ENCODE measurements at regions not wholly inside any gene's neighbourhood (a gene's known extent, or its start where the extent isn't known, plus 50 kb on each side); places are given as distances from the start of the nearest gene placed in this dataset.

GRCh38 chr22:49391436-49391835, 436.2 kb downstream of the BRD1 start:
- TF ChIP-seq CTCF (IDR thresholded peaks at IDR 0.05 in 8 of 11, conservative IDR thresholded peaks at IDR 0.05 in 3 of 11): no peak
- no peak for TF ChIP-seq POLR2A (IDR thresholded peaks at IDR 0.05)

All from spleen (tissue), 7 donors.